Loucy (cell line): ENCODE measurements at regions not wholly inside any gene's neighbourhood (a gene's known extent, or its start where the extent isn't known, plus 50 kb on each side); places are given as distances from the start of the nearest gene placed in this dataset.

ENCODE experiments used
- EZH2phosphoT487 ChIP-seq: fragments of 200-600 bp; IDR thresholded peaks from 2 replicates; pipeline ENCODE4 v1.6.1; 2018; ENCODE audit warnings: antibody characterized with exemption, mild to moderate bottlenecking, moderate library complexity, borderline replicate concordance
- TF ChIP-seq, protein P1 (sequence below): fragments of 200-600 bp; sonication (generic); conservative IDR thresholded peaks from 2 replicates; pipeline ENCODE4 v1.5.1; 2014; ENCODE audit warnings: mild to moderate bottlenecking, antibody characterized with exemption, low read length

DNA sequence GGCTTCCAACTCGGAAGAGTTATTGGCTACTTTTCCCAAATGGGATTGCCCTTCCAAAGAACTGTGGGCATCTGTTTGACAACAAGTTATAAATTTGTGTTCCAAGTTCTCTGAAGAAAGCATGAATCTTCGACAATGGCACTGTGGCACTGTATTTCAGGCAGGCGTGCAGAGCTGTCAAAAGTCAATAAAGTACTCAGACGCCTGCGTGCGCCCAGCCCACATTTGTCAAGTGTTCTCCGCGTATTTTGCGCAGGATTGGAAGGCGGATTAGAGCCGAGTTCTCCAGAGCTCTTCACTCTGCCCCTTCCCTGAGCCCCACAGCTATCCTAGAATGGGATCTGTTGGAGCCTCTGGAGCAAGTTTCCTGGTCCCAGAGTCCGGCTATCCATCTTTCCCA, 103.2 kb downstream of the SLC25A47 start:
- TF ChIP-seq, protein P1, sequence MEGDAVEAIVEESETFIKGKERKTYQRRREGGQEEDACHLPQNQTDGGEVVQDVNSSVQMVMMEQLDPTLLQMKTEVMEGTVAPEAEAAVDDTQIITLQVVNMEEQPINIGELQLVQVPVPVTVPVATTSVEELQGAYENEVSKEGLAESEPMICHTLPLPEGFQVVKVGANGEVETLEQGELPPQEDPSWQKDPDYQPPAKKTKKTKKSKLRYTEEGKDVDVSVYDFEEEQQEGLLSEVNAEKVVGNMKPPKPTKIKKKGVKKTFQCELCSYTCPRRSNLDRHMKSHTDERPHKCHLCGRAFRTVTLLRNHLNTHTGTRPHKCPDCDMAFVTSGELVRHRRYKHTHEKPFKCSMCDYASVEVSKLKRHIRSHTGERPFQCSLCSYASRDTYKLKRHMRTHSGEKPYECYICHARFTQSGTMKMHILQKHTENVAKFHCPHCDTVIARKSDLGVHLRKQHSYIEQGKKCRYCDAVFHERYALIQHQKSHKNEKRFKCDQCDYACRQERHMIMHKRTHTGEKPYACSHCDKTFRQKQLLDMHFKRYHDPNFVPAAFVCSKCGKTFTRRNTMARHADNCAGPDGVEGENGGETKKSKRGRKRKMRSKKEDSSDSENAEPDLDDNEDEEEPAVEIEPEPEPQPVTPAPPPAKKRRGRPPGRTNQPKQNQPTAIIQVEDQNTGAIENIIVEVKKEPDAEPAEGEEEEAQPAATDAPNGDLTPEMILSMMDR = no peak
- TF ChIP-seq EZH2phosphoT487 = no peak
